PFSK-1 (cell line): ENCODE measurements at regions not wholly inside any gene's neighbourhood (a gene's known extent, or its start where the extent isn't known, plus 50 kb on each side); places are given as distances from the start of the nearest gene placed in this dataset.

Experiments
- FOXP2 ChIP-seq: optimal IDR thresholded peaks from 2 replicates; pipeline ENCODE3; 2011; ENCODE audit warnings: borderline replicate concordance, control low read depth, inconsistent platforms; ENCODE audit not compliant: insufficient read depth; ENCODE audit errors: extremely low read length, extremely low read depth
- POLR2AphosphoS5 ChIP-seq: IDR thresholded peaks from 2 replicates; pipeline ENCODE4 v1.6.1; 2012; ENCODE audit warnings: low read depth, mild to moderate bottlenecking, control low read depth, low read length, moderate library complexity
- SIN3A ChIP-seq: IDR thresholded peaks from 2 replicates; pipeline ENCODE4 v1.6.1; 2012; ENCODE audit warnings: mild to moderate bottlenecking, low read length, moderate library complexity, borderline replicate concordance; ENCODE audit not compliant: insufficient read depth
- TAF1 ChIP-seq: IDR thresholded peaks from 2 replicates; pipeline ENCODE4 v1.6.1; 2012; ENCODE audit warnings: low read length, control low read depth, borderline replicate concordance; ENCODE audit not compliant: insufficient read depth
- TF ChIP-seq, protein P1 (sequence below), 2 experiments: IDR thresholded peaks; 2 replicates each; pipeline versions ENCODE4 v1.6.1 to v1.8.0; 2011 to 2012; ENCODE audit warnings: low read depth in 2 of 2, low read length in 2 of 2, control low read depth in 1 of 2, inconsistent platforms in 1 of 2, mild to moderate bottlenecking in 1 of 2, moderate library complexity in 1 of 2; ENCODE audit not compliant: insufficient read depth in 1 of 2

DNA sequence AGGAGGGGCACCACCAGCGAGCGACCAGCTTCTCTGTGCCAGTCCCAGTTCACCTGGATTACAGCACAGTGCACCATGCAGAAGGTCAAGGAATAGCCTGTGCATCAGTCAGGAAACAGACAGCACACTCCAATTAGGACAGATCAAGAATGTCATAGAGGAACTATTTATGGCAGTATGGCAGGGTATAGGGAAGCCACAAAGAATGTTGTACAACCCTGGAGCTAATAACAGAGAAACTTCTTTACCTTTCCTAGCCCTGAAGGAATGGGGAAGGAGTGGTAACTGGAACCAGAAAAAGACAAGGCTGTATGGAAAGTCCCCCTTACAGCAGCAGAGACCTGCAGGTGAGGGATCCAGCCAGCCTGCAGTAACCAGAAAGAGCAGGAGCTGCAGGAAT lies 87.8 kb upstream of the USP24 start:
- TF ChIP-seq, protein P1, sequence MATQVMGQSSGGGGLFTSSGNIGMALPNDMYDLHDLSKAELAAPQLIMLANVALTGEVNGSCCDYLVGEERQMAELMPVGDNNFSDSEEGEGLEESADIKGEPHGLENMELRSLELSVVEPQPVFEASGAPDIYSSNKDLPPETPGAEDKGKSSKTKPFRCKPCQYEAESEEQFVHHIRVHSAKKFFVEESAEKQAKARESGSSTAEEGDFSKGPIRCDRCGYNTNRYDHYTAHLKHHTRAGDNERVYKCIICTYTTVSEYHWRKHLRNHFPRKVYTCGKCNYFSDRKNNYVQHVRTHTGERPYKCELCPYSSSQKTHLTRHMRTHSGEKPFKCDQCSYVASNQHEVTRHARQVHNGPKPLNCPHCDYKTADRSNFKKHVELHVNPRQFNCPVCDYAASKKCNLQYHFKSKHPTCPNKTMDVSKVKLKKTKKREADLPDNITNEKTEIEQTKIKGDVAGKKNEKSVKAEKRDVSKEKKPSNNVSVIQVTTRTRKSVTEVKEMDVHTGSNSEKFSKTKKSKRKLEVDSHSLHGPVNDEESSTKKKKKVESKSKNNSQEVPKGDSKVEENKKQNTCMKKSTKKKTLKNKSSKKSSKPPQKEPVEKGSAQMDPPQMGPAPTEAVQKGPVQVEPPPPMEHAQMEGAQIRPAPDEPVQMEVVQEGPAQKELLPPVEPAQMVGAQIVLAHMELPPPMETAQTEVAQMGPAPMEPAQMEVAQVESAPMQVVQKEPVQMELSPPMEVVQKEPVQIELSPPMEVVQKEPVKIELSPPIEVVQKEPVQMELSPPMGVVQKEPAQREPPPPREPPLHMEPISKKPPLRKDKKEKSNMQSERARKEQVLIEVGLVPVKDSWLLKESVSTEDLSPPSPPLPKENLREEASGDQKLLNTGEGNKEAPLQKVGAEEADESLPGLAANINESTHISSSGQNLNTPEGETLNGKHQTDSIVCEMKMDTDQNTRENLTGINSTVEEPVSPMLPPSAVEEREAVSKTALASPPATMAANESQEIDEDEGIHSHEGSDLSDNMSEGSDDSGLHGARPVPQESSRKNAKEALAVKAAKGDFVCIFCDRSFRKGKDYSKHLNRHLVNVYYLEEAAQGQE (IDR thresholded peaks at IDR 0.05; ENCODE audit: insufficient read depth in 1 of 2, low read depth in 2 of 2, low read length in 2 of 2), result no peak
- no peak for TF ChIP-seq POLR2AphosphoS5
- TF ChIP-seq TAF1, result no peak
- no peak for TF ChIP-seq SIN3A
- no peak for TF ChIP-seq FOXP2

DNA sequence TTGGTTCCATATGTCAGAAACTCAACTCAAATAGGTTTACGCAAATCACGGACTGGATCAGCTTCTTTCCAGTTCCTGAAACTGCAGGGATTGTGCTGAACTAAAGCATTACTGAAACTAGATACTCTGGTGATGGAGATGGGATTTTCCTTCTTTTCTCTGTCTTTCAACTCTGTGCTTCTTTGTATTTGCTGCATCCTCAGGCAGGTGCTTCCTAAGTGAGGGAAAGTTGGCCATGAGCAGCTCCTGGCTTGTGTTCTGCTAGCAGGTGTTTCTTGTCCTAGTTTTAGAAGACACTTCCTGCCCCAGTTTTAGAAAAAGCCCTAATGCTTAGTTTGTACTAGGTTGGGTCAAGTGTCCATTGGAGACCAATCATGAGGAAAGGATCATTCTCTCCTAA lies 86.7 kb upstream of the USP24 start:
- TF ChIP-seq SIN3A (no peak), POLR2AphosphoS5 (no peak), TAF1 (no peak), FOXP2 (no peak)
- TF ChIP-seq, protein P1 (IDR thresholded peaks at IDR 0.05; ENCODE audit: insufficient read depth in 1 of 2, low read depth in 2 of 2, low read length in 2 of 2), result no peak

GRCh38 chr1:55300975-55301374 lies 85.8 kb upstream of the USP24 start:
- TF ChIP-seq POLR2AphosphoS5, result no peak

DNA sequence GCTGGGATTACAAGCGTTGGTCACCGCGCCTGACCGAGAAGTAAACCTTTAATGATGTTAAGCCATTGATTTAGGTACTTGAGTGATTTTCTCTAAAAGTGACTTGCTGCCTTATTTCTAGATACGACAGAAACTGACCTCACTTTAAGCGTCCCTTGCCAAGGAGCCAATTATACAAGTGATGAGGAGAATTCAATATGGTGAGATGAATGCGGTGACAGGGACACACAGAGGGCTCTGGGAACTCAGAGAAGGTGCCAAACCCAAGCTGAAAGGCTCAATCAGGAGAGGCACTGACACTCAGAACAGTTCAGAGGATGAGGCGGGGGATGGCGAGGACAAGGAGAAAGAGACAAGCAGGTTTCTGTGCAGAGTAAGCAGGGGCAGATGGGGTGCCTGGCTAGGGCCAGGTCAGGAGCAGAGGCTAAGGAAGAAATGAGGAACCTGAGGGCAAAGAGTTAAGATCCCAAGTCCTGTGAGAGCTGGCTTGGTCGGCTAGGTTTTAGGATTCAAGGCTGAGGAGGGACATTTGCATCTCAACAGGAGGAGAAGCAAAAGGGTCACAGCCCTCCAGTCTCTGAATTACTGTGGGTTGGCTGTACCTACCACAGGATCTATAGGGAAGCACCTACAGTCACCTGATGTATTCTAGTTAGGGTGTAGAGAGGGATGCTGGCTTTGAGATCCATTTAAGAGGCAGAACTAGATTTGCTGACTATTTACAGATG lies 83.2 kb upstream of the USP24 start:
- TF ChIP-seq, protein P1 (IDR thresholded peaks at IDR 0.05; ENCODE audit: insufficient read depth in 1 of 2, low read depth in 2 of 2, low read length in 2 of 2), result no peak
- TF ChIP-seq TAF1, result no peak
- TF ChIP-seq POLR2AphosphoS5, result no peak
- TF ChIP-seq FOXP2, result no peak

DNA sequence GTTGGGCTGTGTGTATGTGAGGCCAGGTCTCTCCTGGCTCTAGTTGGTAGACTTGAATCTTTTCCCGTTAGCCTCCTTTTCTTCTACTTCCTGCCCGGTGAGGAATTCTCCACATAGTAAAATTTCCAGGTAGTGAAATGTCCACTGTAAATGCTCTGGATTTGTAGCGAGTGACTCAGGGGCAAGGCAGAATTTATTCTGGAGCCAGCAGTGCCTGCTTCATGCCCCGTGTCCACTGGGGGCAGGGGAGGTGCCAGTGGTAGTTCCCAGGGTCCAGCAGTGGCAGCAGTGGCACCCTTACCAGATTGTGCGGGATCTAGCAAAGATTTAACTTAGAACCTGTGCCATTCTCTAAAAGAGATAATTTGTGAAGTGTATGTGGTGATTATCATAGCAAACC lies 74.5 kb upstream of the USP24 start:
- TF ChIP-seq TAF1 (no peak), FOXP2 (no peak), POLR2AphosphoS5 (no peak), SIN3A (no peak)
- TF ChIP-seq, protein P1 (IDR thresholded peaks at IDR 0.05; ENCODE audit: insufficient read depth in 1 of 2, low read depth in 2 of 2, low read length in 2 of 2), result no peak
